Natural killer cell treated with Interleukin-12 subunit alpha and Interleukin-12 subunit beta and Interleukin-15 and Interleukin-18, amount 100 ng/mL, for 72 hours (primary cell): ENCODE measurements at regions not wholly inside any gene's neighbourhood (a gene's known extent, or its start where the extent isn't known, plus 50 kb on each side); places are given as distances from the start of the nearest gene placed in this dataset.
A peak's percentile ranks its signal among the peaks of the same experiment; 100 is the strongest.

Experiments
- ATAC-seq, 2 donors: fragments of 150-1000 bp; cut with Tn5 transposase in 1 of 2; sonication (Bioruptor Pico), chemical (Tn5 transposase) in 1 of 2; 2 replicates each; pipeline ENCODE4 v1.10.0; 2021
- DNase-seq: peaks from one replicate; pipeline ENCODE4 v3.0.0; 2022; ENCODE audit warnings: low spot score
- H3K27ac Mint-ChIP-seq, 2 donors: 1 replicate in 1 of 2; 2 replicates in 1 of 2; pipeline ENCODE4 v1.8.0; 2022; ENCODE audit warnings: mixed read lengths in 2 of 2, mild to moderate bottlenecking in 1 of 2, moderate library complexity in 1 of 2
- H3K27me3 Mint-ChIP-seq, 2 donors: 1 replicate in 1 of 2; 2 replicates in 1 of 2; pipeline ENCODE4 v1.8.0; 2022; ENCODE audit warnings: mixed read lengths in 2 of 2
- H3K36me3 Mint-ChIP-seq: one replicate; pipeline ENCODE4 v1.8.0; 2022; ENCODE audit warnings: mixed read lengths
- H3K4me1 Mint-ChIP-seq, 2 donors: 1 replicate in 1 of 2; 2 replicates in 1 of 2; pipeline ENCODE4 v1.8.0; 2022; ENCODE audit warnings: low read depth in 2 of 2, mixed read lengths in 2 of 2, mild to moderate bottlenecking in 1 of 2
- H3K4me3 Mint-ChIP-seq: one replicate; pipeline ENCODE4 v1.8.0; 2022; ENCODE audit warnings: mixed read lengths
- H3K9me3 Mint-ChIP-seq: 2 replicates; pipeline ENCODE4 v1.8.0; 2022; ENCODE audit warnings: mixed read lengths

- ATAC-seq (no peak), DNase-seq (no peak)
- peaks cover 20 to 22% of the 10 kb centered on the region in 2 donors for H3K4me1 Mint-ChIP-seq
- no peak overlapping the region for H3K4me3 Mint-ChIP-seq
- H3K9me3 Mint-ChIP-seq, result no peaks in the 10 kb centered on the region
- H3K36me3 Mint-ChIP-seq, result no peaks in the 10 kb centered on the region
- H3K27ac Mint-ChIP-seq, result no peak overlapping the region
- H3K27me3 Mint-ChIP-seq, result peaks cover 0 to 5% of the 10 kb centered on the region in 2 donors
Observed at GRCh38 chr2:39517102-39517436, 80.0 kb upstream of the MAP4K3 start.

GRCh38 chr2:39517622-39518021 is 80.5 kb upstream of the MAP4K3 start:
- Mint-ChIP-seq H3K36me3 (peaks cover 4% of the 10 kb centered on the region), H3K4me3 (no peak overlapping the region), H3K27me3 (peaks cover 0 to 5% of the 10 kb centered on the region in 2 donors), H3K27ac (no peak overlapping the region), H3K9me3 (no peaks in the 10 kb centered on the region), H3K4me1 (peaks cover 17 to 20% of the 10 kb centered on the region in 2 donors)
- no peak for ATAC-seq
- DNase-seq, result no peak

GRCh38 chr2:39519886-39520285 is 82.8 kb upstream of the MAP4K3 start:
- Mint-ChIP-seq H3K4me3 (no peak overlapping the region), H3K27me3 (no peaks in the 10 kb centered on the region), H3K9me3 (peaks cover 3% of the 10 kb centered on the region), H3K27ac (no peak overlapping the region), H3K36me3 (peaks cover 4% of the 10 kb centered on the region), H3K4me1 (peaks cover 0 to 7% of the 10 kb centered on the region in 2 donors)
- DNase-seq, result no peak
- ATAC-seq, result no peak

GRCh38 chr2:39521876-39522517 is 84.9 kb upstream of the MAP4K3 start:
- H3K27ac Mint-ChIP-seq, result no peak overlapping the region
- ATAC-seq (no peak), DNase-seq (no peak)
- peaks cover 0 to 4% of the 10 kb centered on the region in 2 donors for H3K4me1 Mint-ChIP-seq
- H3K4me3 Mint-ChIP-seq, result no peak overlapping the region
- peaks cover 4% of the 10 kb centered on the region for H3K36me3 Mint-ChIP-seq
- peaks cover 3% of the 10 kb centered on the region for H3K9me3 Mint-ChIP-seq
- no peaks in the 10 kb centered on the region for H3K27me3 Mint-ChIP-seq

GRCh38 chr2:39522518-39522877 is 85.4 kb upstream of the MAP4K3 start:
- peaks cover 4% of the 10 kb centered on the region for H3K36me3 Mint-ChIP-seq
- no peak for DNase-seq
- peaks cover 3% of the 10 kb centered on the region for H3K9me3 Mint-ChIP-seq

GRCh38 chr2:39523308-39524044 is 86.4 kb upstream of the MAP4K3 start:
- no peak overlapping the region for H3K4me3 Mint-ChIP-seq

More at GRCh38 chr2:39522518-39522877, 85.4 kb upstream of the MAP4K3 start:
- peaks cover 0 to under 1% of the 10 kb centered on the region in 2 donors for H3K27me3 Mint-ChIP-seq
- no peak for ATAC-seq
- H3K4me1 Mint-ChIP-seq, result no peaks in the 10 kb centered on the region
- no peak overlapping the region for H3K27ac Mint-ChIP-seq
- no peak overlapping the region for H3K4me3 Mint-ChIP-seq

GRCh38 chr2:39524061-39524460 is 87.0 kb upstream of the MAP4K3 start:
- Mint-ChIP-seq H3K27me3 (peaks cover 0 to 3% of the 10 kb centered on the region in 2 donors), H3K4me1 (no peaks in the 10 kb centered on the region), H3K9me3 (peaks cover 3% of the 10 kb centered on the region), H3K4me3 (no peak overlapping the region), H3K36me3 (peaks cover 4% of the 10 kb centered on the region), H3K27ac (no peak overlapping the region)
- no peak for DNase-seq
- no peak for ATAC-seq

More at GRCh38 chr2:39523308-39524044, 86.4 kb upstream of the MAP4K3 start:
- peaks cover 4% of the 10 kb centered on the region for H3K36me3 Mint-ChIP-seq
- H3K4me1 Mint-ChIP-seq, result no peaks in the 10 kb centered on the region
- DNase-seq (no peak), ATAC-seq (no peak)
- peaks cover 3% of the 10 kb centered on the region for H3K9me3 Mint-ChIP-seq
- no peak overlapping the region for H3K27ac Mint-ChIP-seq
- H3K27me3 Mint-ChIP-seq, result peaks cover 0 to 3% of the 10 kb centered on the region in 2 donors

GRCh38 chr2:39524756-39525635 is 87.9 kb upstream of the MAP4K3 start:
- no peak for ATAC-seq
- H3K27me3 Mint-ChIP-seq, result peaks cover 0 to 3% of the 10 kb centered on the region in 2 donors
- no peak overlapping the region for H3K4me3 Mint-ChIP-seq
- no peak overlapping the region for H3K27ac Mint-ChIP-seq
- no peaks in the 10 kb centered on the region for H3K4me1 Mint-ChIP-seq
- H3K9me3 Mint-ChIP-seq, result peaks cover 3% of the 10 kb centered on the region
- no peak for DNase-seq
- peaks cover 4% of the 10 kb centered on the region for H3K36me3 Mint-ChIP-seq

GRCh38 chr2:39525636-39526412 is 88.7 kb upstream of the MAP4K3 start:
- peak in 1 of 2 donors; percentile 31 for ATAC-seq
- no peak overlapping the region for H3K4me3 Mint-ChIP-seq
- no peak overlapping the region for H3K27ac Mint-ChIP-seq
- H3K36me3 Mint-ChIP-seq, result peaks cover 4% of the 10 kb centered on the region
- H3K27me3 Mint-ChIP-seq, result peaks cover 0 to 3% of the 10 kb centered on the region in 2 donors
- H3K9me3 Mint-ChIP-seq, result peaks cover 3% of the 10 kb centered on the region
- no peak for DNase-seq
- no peaks in the 10 kb centered on the region for H3K4me1 Mint-ChIP-seq

GRCh38 chr2:39528701-39529100 is 91.6 kb upstream of the MAP4K3 start:
- H3K36me3 Mint-ChIP-seq, result no peaks in the 10 kb centered on the region
- H3K9me3 Mint-ChIP-seq, result peaks cover 3% of the 10 kb centered on the region
- no peak overlapping the region for H3K4me3 Mint-ChIP-seq
- DNase-seq (no peak), ATAC-seq (no peak)
- H3K4me1 Mint-ChIP-seq, result no peaks in the 10 kb centered on the region
- peaks cover 4 to 8% of the 10 kb centered on the region in 2 donors for H3K27me3 Mint-ChIP-seq
- no peak overlapping the region for H3K27ac Mint-ChIP-seq

- H3K27me3 Mint-ChIP-seq, result peaks cover 8 to 10% of the 10 kb centered on the region in 2 donors
- no peak overlapping the region for H3K27ac Mint-ChIP-seq
- DNase-seq, result no peak
- ATAC-seq, result no peak
- no peak overlapping the region for H3K4me3 Mint-ChIP-seq
- H3K4me1 Mint-ChIP-seq, result no peaks in the 10 kb centered on the region
- no peaks in the 10 kb centered on the region for H3K36me3 Mint-ChIP-seq
- H3K9me3 Mint-ChIP-seq, result no peaks in the 10 kb centered on the region
Observed at GRCh38 chr2:39529836-39530235, 92.8 kb upstream of the MAP4K3 start.

- Mint-ChIP-seq H3K4me1 (no peaks in the 10 kb centered on the region), H3K27ac (no peak overlapping the region), H3K9me3 (no peaks in the 10 kb centered on the region), H3K27me3 (peaks cover 8 to 10% of the 10 kb centered on the region in 2 donors), H3K36me3 (no peaks in the 10 kb centered on the region), H3K4me3 (no peak overlapping the region)
- ATAC-seq (no peak), DNase-seq (no peak)
Observed at GRCh38 chr2:39530411-39530866, 93.4 kb upstream of the MAP4K3 start.

- Mint-ChIP-seq H3K27me3 (peaks cover 8 to 10% of the 10 kb centered on the region in 2 donors), H3K27ac (no peak overlapping the region), H3K4me1 (no peaks in the 10 kb centered on the region), H3K9me3 (no peaks in the 10 kb centered on the region), H3K4me3 (no peak overlapping the region), H3K36me3 (no peaks in the 10 kb centered on the region)
- DNase-seq (no peak), ATAC-seq (no peak)
Observed at GRCh38 chr2:39531220-39531777, 94.2 kb upstream of the MAP4K3 start.
